Astrocyte (in vitro differentiated cells and primary cell): ENCODE measurements at regions not wholly inside any gene's neighbourhood (a gene's known extent, or its start where the extent isn't known, plus 50 kb on each side); places are given as distances from the start of the nearest gene placed in this dataset.
A peak's percentile ranks its signal among the peaks of the same experiment; 100 is the strongest.
"Not testable (repeated sequence)": the region's sequence is repeated elsewhere in the genome, so short reads cannot be mapped to it uniquely, and the experiment has no call there.

Source experiments
- DNase-seq: peaks from one replicate; pipeline ENCODE4 v3.0.0-alpha.2; 2010; ENCODE audit warnings: low read depth
- FAIRE-seq: peaks from 2 replicates; lab custom pipeline; 2011; peaks lifted over from hg19 to GRCh38; lab: Jason Lieb, UNC
- H2AFZ ChIP-seq: 2 replicates; pipeline ENCODE4 v1.6.0; 2012; ENCODE audit warnings: low read depth, low read length, inconsistent platforms
- H3K27ac ChIP-seq: 2 replicates; pipeline ENCODE4 v1.5.1; 2011; ENCODE audit warnings: low read depth, low read length, inconsistent platforms
- H3K27me3 ChIP-seq: 2 replicates; pipeline ENCODE4 v1.6.0; 2011; ENCODE audit warnings: low read length, inconsistent platforms; ENCODE audit not compliant: insufficient read depth
- H3K36me3 ChIP-seq: 2 replicates; pipeline ENCODE4 v1.5.1; 2011; ENCODE audit warnings: low read length, inconsistent platforms; ENCODE audit not compliant: insufficient read depth
- H3K4me1 ChIP-seq: 2 replicates; pipeline ENCODE4 v1.5.1; 2011; ENCODE audit warnings: low read length, inconsistent platforms; ENCODE audit not compliant: insufficient read depth
- H3K4me2 ChIP-seq: 2 replicates; pipeline ENCODE4 v1.6.0; 2012; ENCODE audit warnings: low read length, inconsistent platforms
- H3K4me3 ChIP-seq: 2 replicates; pipeline ENCODE4 v1.5.1; 2011; ENCODE audit warnings: low read depth, mild to moderate bottlenecking, low read length, inconsistent platforms; ENCODE audit not compliant: insufficient read depth
- H3K79me2 ChIP-seq: 2 replicates; pipeline ENCODE4 v1.6.0; 2012; ENCODE audit warnings: mild to moderate bottlenecking, low read length, inconsistent platforms; ENCODE audit not compliant: insufficient read depth
- H3K9ac ChIP-seq: 2 replicates; pipeline ENCODE4 v1.6.0; 2012; ENCODE audit warnings: mild to moderate bottlenecking, low read length, inconsistent platforms
- H3K9me3 ChIP-seq: 2 replicates; pipeline ENCODE4 v1.5.1; 2012; ENCODE audit warnings: low read depth, mild to moderate bottlenecking, low read length, inconsistent platforms; ENCODE audit not compliant: insufficient read depth
- H4K20me1 ChIP-seq: 2 replicates; pipeline ENCODE4 v1.6.0; 2012; ENCODE audit warnings: low read length, inconsistent platforms; ENCODE audit not compliant: insufficient read depth
- H3K27ac Mint-ChIP-seq: one replicate; pipeline ENCODE4 v1.8.0; 2021; ENCODE audit warnings: mild to moderate bottlenecking, mixed read lengths; ENCODE audit not compliant: unreplicated experiment
- H3K27me3 Mint-ChIP-seq: one replicate; pipeline ENCODE4 v1.8.0; 2021; ENCODE audit warnings: low read depth, mixed read lengths; ENCODE audit not compliant: unreplicated experiment
- H3K36me3 Mint-ChIP-seq: one replicate; pipeline ENCODE4 v1.8.0; 2021; ENCODE audit warnings: low read depth, mixed read lengths; ENCODE audit not compliant: unreplicated experiment
- H3K4me1 Mint-ChIP-seq: one replicate; pipeline ENCODE4 v1.8.0; 2021; ENCODE audit warnings: low read depth, mixed read lengths; ENCODE audit not compliant: unreplicated experiment
- H3K4me3 Mint-ChIP-seq: one replicate; pipeline ENCODE4 v1.8.0; 2021; ENCODE audit warnings: mild to moderate bottlenecking, moderate library complexity, mixed read lengths; ENCODE audit not compliant: unreplicated experiment
- H3K9me3 Mint-ChIP-seq: one replicate; pipeline ENCODE4 v1.8.0; 2021; ENCODE audit warnings: mild to moderate bottlenecking, mixed read lengths; ENCODE audit not compliant: unreplicated experiment
- CTCF ChIP-seq: IDR thresholded peaks from 2 replicates; pipeline ENCODE4 v1.5.1; 2011; ENCODE audit warnings: low read depth, mild to moderate bottlenecking, inconsistent platforms, low read length, moderate library complexity; ENCODE audit not compliant: insufficient read depth
- EZH2 ChIP-seq: IDR thresholded peaks from 2 replicates; pipeline ENCODE4 v1.6.1; 2012; ENCODE audit warnings: mild to moderate bottlenecking, low read length, inconsistent platforms; ENCODE audit not compliant: insufficient read depth

- no peak for TF ChIP-seq CTCF
- no peak overlapping the region for H3K4me2 ChIP-seq
- FAIRE-seq: no peak
These were observed 102.7 kb downstream of the TRAM1L1 start for GRCh38 chr4:116982656-116983055.

GRCh38 chr4:116980436-116980835, 104.9 kb downstream of the TRAM1L1 start:
- not testable (repeated sequence) for H3K9me3 ChIP-seq, H3K36me3 Mint-ChIP-seq, H3K27ac ChIP-seq, H3K4me3 ChIP-seq, H3K4me1 ChIP-seq, H3K9me3 Mint-ChIP-seq, H3K4me3 Mint-ChIP-seq, H4K20me1 ChIP-seq, H3K4me1 Mint-ChIP-seq, H3K9ac ChIP-seq, H3K27ac Mint-ChIP-seq, FAIRE-seq, H3K36me3 ChIP-seq, H3K27me3 ChIP-seq, H3K27me3 Mint-ChIP-seq, H3K79me2 ChIP-seq
- Histone ChIP-seq H2AFZ (peak overlapping the region; percentile 51), H3K4me2 (peak overlapping the region; percentile 61)
- peak; percentile 58 for DNase-seq

More at GRCh38 chr4:116982656-116983055, 102.7 kb downstream of the TRAM1L1 start:
- Histone ChIP-seq H3K9ac (no peak overlapping the region), H2AFZ (no peak overlapping the region), H3K36me3 (no peaks in the 10 kb centered on the region), H4K20me1 (no peaks in the 10 kb centered on the region), H3K4me3 (no peak overlapping the region), H3K9me3 (no peaks in the 10 kb centered on the region), H3K79me2 (no peaks in the 10 kb centered on the region), H3K4me1 (peaks cover 7% of the 10 kb centered on the region), H3K27ac (no peak overlapping the region), H3K27me3 (no peaks in the 10 kb centered on the region)
- DNase-seq: no peak
- Mint-ChIP-seq H3K27ac (no peak overlapping the region), H3K9me3 (no peaks in the 10 kb centered on the region), H3K4me3 (no peak overlapping the region), H3K27me3 (no peaks in the 10 kb centered on the region), H3K36me3 (no peaks in the 10 kb centered on the region), H3K4me1 (no peaks in the 10 kb centered on the region)

GRCh38 chr4:116959045-116959444, 126.3 kb downstream of the TRAM1L1 start:
- H3K27ac ChIP-seq: no peak overlapping the region
- FAIRE-seq (no peak), DNase-seq (no peak)
- H3K4me1 ChIP-seq: no peaks in the 10 kb centered on the region
- no peaks in the 10 kb centered on the region for H3K79me2 ChIP-seq
- H3K9me3 ChIP-seq: no peaks in the 10 kb centered on the region
- H3K9ac ChIP-seq: no peak overlapping the region
- no peak overlapping the region for H3K4me2 ChIP-seq
- H4K20me1 ChIP-seq: no peaks in the 10 kb centered on the region
- no peak for TF ChIP-seq EZH2
- TF ChIP-seq CTCF: no peak
- no peak overlapping the region for H2AFZ ChIP-seq
- Mint-ChIP-seq H3K36me3 (no peaks in the 10 kb centered on the region), H3K9me3 (no peaks in the 10 kb centered on the region), H3K4me1 (no peaks in the 10 kb centered on the region), H3K27me3 (no peaks in the 10 kb centered on the region), H3K27ac (no peak overlapping the region), H3K4me3 (no peak overlapping the region)
- H3K27me3 ChIP-seq: no peaks in the 10 kb centered on the region
- H3K36me3 ChIP-seq: no peaks in the 10 kb centered on the region
- H3K4me3 ChIP-seq: no peak overlapping the region
